ENCODE measurements at regions not wholly inside any gene's neighbourhood (a gene's known extent, or its start where the extent isn't known, plus 50 kb on each side); places are given as distances from the start of the nearest gene placed in this dataset.

DNA sequence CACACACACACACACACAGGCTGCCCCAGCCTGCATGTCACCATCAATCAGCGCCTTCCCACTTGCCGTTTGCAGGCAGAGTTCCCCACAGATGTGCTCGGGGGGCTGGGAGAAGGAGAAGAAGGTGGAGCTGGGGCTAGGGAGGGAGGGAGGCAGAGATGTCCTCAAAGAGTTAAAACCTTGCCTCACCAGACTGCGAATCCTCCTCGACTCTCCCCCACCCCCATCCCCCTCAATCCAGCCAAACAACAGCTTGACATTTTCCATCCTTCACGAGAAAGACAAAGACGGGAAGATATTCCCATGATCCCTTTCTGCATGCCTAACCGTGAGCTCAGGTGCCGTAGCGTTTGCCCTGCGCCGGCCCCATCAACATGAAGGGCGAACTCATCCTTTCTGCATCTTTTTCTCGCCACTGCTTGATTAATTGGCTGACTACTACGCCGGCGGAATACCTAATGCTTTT lies 365.5 kb downstream of the MIAT start:
- no peak for DNase-seq

DNA sequence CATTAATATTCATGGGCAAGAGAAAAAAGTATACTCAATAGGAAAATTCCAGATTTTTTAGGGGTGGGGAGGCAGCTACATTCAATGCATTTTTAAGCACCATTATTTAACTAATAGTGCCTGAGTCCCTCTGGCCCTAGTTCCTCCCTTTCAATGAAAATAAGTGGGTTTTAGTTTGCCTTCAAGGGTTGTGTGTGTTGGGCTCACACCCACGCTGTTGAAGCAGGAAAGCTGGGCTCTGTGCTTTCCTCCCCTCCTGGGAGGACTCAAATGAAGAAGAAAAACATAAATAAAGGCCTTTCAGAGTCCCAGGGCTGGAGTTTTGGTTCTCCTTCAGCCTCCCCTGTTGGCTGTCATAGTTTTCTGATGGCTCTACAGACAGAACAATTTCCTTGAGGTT lies 366.2 kb downstream of the MIAT start:
- DNase-seq, result no peak

DNA sequence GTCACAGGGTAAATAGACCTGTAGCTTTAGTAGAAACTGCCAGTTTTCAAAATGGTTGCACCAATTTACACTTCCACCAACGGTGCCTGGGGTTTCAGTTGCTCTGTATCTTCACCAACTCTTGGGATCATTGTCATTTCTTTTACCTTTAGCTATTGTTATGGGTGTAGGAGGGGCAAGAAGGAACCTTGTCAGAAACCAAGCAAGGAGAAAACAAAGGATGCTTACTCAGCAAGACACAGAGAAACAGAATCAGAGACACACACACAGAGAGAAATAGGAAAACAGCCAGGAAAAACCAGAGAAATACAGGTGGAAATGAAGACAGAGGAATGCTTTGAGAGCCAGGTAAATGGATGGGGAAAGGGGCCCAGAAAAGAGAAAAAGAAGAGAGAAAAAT lies 367.6 kb downstream of the MIAT start:
- DNase-seq, result no peak

DNA sequence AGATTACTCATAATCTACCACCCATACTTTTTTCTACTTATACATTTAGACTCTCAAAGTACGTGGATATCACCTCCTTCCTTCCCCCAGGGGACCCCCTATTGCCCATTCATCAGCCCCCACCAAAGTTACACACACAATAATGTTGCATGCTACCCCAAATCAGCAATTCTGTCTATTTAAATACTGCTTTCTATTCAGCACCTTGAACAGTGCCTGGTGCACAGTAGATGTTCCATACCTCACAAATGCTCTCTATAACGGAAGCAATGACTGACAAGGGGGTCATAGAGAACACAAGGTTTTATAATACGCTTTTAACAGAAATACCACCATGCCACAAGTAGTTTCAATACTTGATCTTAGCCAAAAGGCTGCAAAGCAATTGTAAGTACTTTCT lies 370.7 kb downstream of the MIAT start:
- DNase-seq, result no peak

DNA sequence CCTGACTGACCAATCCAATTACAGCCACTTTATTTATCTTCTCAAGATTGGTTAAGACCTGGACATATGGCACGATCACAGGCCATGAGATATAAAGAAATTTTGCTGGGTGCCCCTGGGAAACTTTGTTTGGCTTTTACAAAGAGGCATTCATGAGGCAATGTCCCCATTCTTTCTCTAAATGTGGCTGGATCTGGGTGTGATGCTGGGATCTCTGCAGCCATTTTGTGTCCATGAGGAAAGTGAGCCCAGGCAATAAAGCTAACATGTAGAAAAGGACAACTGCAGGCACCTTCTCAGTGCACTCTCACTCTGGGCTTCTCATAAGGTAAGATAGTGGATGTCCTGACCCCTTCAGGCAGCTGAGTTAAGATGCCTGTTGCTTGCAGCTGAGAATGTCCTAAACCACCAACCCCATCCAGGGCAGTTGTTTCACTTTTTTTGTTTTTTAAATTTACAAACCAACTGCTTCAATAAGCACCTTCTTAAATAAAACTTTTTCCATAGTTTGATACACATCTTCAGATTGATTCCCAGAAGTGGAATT lies 372.3 kb downstream of the MIAT start:
- no peak for DNase-seq

DNA sequence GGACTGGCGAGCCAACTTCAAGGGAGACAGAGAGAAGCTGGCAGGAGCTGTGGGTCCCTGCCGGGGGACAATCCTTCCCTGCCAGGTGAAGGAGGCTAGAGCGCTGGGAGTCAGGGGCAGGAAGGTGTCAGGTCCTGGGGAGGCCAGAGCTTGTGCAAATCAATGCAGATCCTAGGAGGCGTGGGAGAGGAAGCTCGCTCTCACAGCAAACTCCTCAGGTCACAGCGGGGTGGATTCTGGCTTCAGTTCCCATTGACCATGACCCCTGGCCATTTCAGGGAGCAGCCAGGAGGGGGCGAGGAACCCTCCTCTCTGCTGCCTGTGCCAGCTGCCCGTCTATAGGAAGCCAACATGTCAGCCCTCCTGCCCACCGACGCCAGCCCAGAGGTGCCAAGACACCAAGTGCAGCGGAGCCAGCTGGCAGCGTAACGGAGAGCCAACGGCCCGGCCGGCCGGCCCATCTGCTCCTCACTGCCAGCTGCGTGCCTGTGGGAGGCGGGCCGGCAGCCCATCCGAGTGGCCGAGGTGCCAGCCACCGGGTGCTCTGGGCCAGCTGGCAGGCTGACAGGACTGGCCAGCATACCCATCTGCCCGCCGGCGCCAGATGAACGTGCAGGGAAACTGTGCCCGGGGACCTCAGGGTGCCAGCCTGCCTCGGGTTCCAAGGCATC lies 374.8 kb downstream of the MIAT start:
- DNase-seq, result no peak

DNA sequence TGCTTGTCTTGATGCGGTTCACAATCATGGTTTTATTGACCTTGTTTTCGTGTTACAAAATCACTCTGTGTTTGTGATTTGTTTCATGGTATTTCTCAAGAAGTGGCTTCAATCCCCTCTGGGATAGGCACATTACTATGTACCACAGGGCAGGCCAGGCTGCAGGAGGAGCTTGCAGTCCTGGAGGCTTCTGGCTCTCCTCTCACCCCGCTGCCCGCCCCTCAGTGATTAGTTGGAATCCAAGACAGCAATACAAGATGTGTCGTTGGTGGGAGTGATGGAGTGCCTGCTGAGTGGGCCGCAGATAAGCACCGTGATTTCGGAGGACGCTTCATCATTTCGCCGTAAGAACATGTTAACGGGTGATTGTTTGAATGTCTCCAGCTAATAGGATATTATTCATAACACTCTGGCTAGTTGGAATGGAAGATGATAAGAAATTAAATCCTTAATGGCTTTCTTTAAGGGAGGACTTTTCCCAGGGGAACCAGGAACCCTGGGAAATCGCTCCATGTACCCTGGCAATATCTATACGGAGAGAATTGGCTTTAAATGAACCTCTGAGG lies 384.4 kb downstream of the MIAT start:
- DNase-seq, result no peak

DNA sequence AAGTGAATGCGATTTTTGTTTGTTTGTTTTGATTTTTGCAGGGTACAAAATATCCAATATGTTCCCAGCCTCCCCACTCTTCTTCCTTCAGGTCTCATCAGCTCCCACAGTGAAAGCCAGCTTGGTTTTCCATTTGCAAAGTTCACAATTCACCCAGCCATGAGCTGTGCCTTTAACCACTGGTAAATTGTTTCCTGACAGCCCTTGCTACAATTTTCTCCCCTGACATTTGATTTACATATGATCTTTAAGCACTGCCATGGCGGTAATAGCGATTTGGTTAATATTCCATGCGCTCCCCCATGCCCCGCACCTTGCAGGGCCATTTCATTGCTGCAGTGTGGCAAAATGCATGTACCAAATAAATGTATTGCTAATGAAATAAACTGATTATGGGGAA lies 385.9 kb downstream of the MIAT start:
- no peak for DNase-seq

DNA sequence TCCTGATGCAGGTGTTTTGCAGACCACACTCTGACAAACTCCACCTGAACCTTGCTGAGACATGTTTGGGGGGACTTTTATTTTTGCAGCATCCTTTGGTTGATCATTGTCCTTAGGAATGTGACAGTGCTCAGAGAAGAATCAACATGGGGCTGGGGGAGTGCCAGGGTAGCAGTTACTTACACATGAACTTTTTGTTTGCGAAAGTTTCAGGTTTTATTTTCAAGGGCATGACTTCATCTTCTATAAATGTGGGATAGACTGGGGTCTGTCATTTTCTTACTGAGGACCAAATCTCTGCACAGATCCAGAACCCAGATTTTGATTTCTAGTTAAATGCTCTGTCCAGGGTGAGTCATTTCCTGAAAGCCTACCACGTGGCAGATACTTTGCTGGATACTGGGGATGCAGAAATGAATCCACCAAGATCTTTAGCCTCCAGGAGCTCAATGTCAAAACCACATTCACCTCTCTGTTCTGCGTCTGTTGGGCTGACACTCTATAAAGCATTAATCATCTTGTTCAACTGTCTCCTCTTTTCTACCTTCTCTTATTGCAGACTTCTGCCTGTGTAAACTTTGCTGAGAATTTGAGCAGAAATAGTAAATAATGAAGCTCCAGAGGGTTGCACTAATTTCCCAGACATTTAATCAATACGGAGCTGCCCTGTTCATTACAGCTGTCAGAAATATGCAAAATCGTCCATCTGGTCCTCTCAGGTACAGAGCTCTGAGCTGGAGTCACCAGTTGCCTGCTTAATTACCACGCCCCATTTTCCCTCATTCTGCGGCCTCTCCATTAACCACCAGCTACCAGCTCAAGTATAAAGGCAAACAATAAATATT lies 387.9 kb downstream of the MIAT start:
- DNase-seq, result no peak

DNA sequence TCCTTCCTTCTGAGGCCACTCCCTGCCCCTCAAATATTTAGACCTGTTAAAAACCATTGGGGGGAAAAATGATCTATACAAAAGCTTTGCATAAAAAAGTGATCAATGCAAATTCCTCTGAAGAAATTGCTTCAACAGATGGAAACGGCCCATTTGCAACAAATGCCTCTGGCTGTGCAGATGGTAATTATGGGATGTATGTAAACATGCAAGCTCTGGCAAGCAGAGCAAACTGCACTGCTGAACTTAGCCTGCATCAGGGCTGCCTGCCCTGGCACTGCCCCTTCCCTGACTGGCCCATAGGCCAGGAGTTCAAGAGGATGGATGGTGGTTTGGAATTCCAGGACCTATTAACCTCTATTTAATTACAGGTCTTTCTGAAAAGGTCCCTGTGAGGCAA lies 388.7 kb downstream of the MIAT start:
- DNase-seq, result no peak

DNA sequence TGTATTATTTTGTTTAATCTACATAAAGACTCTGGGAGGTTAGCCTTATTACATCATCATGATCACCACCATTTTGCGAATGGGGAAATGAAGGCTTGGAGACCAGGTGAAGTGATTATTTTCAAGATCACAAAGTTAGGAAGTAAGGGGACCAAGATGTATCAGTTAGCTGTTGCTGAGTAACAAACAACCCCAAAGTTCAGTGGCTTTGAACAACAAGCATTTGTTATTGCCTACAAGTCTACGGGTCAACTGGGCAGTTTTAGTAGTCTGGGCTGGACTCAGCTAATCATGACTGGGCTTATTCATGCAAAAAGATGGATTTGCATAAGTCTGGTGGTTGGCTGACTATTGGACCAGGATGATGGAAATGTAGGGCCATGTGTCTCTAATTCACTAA lies 389.2 kb downstream of the MIAT start:
- DNase-seq, result no peak

DNA sequence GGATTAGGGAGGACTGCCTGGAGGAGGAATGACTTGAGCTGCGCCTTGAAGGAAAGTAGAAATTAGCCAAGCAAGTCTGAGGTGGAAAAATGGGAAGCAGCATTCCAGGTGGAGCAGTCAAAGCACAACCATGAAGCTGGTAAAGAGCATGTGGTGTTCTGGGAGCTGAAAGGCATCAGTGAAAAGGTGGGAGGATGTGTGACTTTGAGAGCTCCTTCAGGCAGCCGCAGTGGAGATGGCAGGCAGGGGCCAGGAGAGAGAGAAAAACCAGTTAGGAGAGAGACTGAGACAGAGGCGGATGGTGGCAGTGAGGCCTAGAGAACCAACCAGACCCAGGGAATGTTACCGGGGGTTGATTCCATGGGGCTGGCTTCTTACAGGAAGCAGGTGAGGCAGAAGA lies 393.4 kb downstream of the MIAT start:
- DNase-seq, result no peak

DNA sequence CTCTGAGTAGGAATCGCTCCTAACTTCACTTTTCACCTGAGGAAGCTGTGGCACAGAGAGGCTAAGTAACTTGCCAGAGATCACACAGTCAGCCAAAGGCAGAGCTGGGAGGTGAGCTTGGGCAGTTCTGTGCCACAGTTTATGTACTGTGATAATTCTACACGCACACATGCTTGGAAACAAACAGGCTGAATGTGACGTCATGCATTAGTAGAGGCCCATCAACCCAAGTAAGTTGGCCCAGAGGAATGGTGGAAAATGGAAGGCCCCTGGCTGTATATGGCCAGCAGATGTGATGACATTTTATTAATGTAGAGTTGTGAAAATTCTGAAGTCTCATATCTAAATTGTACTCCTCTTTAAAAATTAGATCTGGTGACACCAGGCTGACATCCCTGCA lies 394.0 kb downstream of the MIAT start:
- DNase-seq, result no peak

DNA sequence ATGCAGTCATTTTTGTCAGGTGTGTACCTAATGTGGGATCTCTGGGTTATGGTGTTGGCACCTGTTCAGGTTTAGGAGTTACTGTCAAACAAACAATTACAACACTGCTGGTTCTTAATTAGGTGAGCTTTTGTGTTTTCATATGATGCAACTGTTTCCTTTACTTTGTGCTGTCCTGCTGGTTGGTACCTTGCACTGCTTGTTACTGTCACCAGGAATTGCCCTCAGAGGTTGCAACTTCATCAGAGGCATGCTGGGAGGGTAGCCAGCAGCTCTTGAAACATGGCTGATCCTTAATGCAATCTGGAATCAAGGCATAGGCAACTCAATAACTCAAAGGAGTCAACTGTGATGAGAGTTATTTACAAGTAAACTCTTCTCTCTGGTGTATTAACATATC lies 400.3 kb downstream of the MIAT start:
- DNase-seq, result no peak

DNA sequence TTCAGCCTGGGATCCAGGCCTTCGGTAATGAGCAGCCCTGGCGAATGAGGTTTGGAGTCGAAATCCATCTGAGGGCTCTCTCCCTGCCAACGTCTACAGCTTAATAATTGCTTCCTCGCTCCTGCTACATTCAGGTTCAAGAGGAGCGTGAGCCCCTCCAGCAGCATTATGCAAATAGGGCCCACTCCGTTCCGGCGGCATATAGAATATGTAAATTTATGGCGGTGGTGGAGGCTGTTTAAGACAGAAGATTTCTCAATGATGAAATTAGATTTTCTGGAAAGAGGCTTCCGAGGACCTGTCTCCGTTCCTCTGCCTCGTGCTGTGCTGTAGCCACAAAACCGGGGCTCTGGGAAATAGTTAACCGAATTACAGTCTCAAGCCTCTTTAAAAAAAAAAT lies 402.8 kb downstream of the MIAT start:
- no peak for DNase-seq

DNA sequence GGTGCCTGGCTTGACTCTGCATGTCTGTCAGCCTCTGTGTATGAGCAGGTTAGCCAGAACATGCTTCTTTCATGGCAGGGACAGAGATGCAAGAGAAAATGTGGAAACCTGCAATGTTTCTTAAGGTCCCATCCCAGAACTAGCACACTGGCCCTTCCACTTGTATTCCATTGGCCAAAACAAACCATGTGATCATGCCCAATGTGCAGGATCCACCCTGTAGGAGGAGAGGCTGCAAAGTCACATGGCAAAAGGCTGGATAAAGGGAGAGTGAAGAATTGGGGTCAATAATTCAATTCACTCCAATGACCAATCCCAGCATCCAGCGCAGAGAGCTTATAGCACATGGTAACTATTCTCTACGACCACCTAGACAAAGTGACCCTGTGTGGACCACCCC lies 405.5 kb downstream of the MIAT start:
- DNase-seq, result no peak

DNA sequence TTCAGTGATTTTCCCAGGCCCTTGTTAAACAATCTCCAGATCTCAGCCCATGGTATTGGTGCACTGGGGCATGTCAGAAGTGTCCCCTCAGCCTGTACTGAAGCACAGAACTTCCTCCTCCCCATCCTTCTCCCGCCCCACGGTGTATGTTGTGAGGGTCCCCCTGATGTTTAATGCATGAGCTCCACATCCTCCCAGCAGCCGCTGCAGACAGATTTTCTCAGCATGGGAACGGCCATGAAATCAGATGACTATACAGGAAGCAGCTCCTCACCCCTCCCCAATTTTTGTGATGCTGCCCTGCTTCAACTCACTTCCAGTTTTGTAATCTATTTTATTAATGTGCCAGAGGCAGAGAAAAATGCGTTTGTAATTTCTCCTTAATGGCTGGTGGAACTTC lies 406.0 kb downstream of the MIAT start:
- DNase-seq, result no peak

DNA sequence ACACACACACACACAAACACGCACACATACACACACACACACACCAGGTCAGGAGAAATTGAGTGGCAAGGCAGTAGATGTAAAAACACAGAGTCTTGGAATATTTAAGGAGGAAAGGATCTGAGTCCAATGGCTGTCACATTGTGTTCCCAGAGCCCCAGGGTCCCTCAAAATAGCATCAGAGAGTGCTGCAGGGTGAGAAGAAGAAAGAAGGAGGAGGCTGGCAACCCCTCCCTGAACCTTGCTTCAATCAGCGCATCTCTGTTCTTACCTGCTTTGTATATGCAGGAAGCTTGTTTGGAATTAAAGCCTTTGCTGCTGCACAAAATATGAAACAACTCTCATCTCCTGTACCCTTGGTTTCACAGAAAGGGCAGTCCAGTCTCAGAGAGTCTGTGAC lies 406.5 kb downstream of the MIAT start:
- no peak for DNase-seq

DNA sequence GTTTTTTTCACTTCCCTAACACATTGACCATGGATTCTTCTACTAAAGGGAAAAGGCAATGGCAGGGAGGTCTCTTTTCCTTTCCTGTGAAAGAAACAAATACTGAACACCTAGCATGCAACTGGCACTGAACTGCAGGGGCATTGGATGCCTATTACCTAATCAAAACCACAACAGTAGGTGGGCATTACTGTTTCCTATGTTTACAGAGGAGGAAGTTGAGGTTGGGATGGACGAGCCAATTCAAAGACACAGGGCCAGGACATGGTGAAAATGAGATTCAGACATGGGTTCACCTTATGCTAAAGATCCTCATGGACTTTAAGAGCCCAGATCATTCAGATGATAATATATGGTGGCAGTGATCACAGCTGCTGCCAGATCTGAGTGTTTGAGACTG lies 407.0 kb downstream of the MIAT start:
- no peak for DNase-seq

DNA sequence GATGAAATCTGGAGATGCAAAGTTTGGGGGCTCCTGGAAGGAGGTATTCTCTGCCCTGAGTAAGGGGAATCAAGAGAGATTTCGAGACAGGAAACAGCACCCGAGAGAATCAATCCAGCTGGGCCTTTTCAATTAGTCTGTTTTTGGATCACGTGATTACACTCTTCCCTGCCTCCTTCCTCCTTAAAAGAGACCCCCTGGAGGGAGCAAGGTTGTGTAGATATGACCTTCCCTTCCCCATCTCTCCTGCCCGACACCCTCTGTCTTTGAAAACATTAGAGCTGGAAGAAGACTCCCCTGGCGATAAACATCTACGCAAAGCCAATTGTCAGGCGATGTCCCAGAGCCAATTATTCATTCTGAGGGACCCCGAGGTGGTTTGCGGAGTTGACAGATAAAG lies 407.9 kb downstream of the MIAT start:
- DNase-seq, result no peak

DNA sequence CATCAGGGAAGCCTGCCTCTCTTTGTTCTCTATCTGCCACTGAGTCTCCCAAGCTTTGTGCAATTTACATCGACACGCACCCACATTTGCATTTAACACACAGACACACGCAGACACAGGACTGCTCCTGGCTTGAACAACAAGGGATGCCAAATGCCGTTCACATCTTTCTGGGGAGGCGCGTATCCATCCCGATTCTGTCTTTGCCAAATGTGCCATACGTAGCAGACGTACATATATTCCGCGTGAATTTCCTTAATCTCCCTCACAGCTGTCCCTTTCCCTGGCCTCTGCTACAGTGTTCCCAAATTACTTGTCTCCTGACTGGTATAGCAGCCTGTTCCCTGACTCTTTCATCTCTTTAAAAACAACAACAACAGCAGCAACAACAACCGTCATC lies 409.5 kb downstream of the MIAT start:
- DNase-seq, result no peak

DNA sequence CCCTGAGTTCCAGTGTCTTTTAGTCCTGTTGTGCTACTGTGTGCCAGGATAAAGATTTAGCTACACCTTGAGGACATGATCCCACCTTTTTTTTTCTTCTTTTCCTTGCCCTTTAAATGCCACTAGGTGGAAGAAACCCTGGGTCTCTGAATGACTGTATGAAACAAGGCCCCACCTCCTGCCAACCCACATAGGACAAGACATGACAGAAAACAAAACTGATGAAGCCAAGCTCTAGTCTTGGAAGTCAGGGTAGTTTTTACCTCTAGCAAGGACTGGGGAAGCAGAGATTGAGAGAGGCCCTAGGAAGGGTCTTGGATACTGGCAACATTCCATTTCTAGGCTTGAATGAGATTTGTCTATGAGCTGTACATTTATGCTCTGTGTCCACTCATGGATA lies 410.7 kb downstream of the MIAT start:
- DNase-seq, result no peak

DNA sequence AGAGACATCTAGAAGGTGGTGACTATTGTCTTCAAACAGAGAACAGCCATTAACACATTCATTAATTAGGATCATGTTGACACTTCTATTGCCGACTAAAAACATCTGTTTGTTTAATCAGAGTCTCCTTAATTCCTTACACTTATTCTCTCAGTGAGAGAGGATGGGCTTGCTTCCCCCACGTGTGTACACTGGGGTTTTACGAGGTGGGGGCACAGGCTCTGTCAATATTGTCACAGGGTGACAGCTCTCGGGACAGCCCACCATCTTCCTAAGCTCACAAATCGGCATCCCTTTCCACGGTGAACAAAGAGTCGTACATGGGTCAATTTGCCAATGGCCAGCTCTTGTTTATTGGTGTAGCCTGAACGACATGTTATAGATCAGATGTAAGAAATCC lies 413.2 kb downstream of the MIAT start:
- no peak for DNase-seq
